NCI-H2171 (cell line): ENCODE measurements at regions not wholly inside any gene's neighbourhood (a gene's known extent, or its start where the extent isn't known, plus 50 kb on each side); places are given as distances from the start of the nearest gene placed in this dataset.
"Not testable (repeated sequence)": the region's sequence is repeated elsewhere in the genome, so short reads cannot be mapped to it uniquely, and the experiment has no call there.

ENCODE experiments used
- DNase-seq: peaks from one replicate; lab custom pipeline; 2025; lab: John Stamatoyannopoulos, UW

- no peak for DNase-seq
Observed at GRCh38 chr7:118938845-118939244, 714.3 kb downstream of the ANKRD7 start.

- no peak for DNase-seq
Observed at GRCh38 chr7:118944271-118944670, 719.8 kb downstream of the ANKRD7 start.

- DNase-seq: no peak
Observed at GRCh38 chr7:118945911-118946682, 721.6 kb downstream of the ANKRD7 start.

- DNase-seq: no peak
Observed at GRCh38 chr7:118948508-118948907, 724.0 kb downstream of the ANKRD7 start.

GRCh38 chr7:118949031-118949430 is 724.5 kb downstream of the ANKRD7 start:
- no peak for DNase-seq

- DNase-seq: not testable (repeated sequence)
Observed at GRCh38 chr7:118956285-118956684, 731.8 kb downstream of the ANKRD7 start.

GRCh38 chr7:118969370-118969769 is 744.9 kb downstream of the ANKRD7 start:
- no peak for DNase-seq

- no peak for DNase-seq
Observed at GRCh38 chr7:118971706-118972105, 747.2 kb downstream of the ANKRD7 start.

- no peak for DNase-seq
Observed at GRCh38 chr7:118974836-118975235, 750.3 kb downstream of the ANKRD7 start.

GRCh38 chr7:118995350-118995749 is 770.8 kb downstream of the ANKRD7 start:
- DNase-seq: no peak

GRCh38 chr7:119007236-119007635 is 782.7 kb downstream of the ANKRD7 start:
- DNase-seq: no peak

GRCh38 chr7:119010635-119011034 is 786.1 kb downstream of the ANKRD7 start:
- DNase-seq: no peak

- peak; percentile 26 for DNase-seq
Observed at GRCh38 chr7:119026391-119026790, 801.9 kb downstream of the ANKRD7 start.

GRCh38 chr7:119028736-119029135 is 804.2 kb downstream of the ANKRD7 start:
- no peak for DNase-seq

- DNase-seq: not testable (repeated sequence)
Observed at GRCh38 chr7:119032136-119032535, 807.6 kb downstream of the ANKRD7 start.

- DNase-seq: no peak
Observed at GRCh38 chr7:119033641-119034040, 809.1 kb downstream of the ANKRD7 start.

- DNase-seq: no peak
Observed at GRCh38 chr7:119037941-119038340, 813.4 kb downstream of the ANKRD7 start.

- DNase-seq: no peak
Observed at GRCh38 chr7:119046068-119046467, 821.6 kb downstream of the ANKRD7 start.

GRCh38 chr7:119065966-119066365 is 841.5 kb downstream of the ANKRD7 start:
- DNase-seq: no peak

GRCh38 chr7:119086026-119086425 is 861.5 kb downstream of the ANKRD7 start:
- DNase-seq: no peak

- DNase-seq: no peak
Observed at GRCh38 chr7:119090851-119091250, 866.3 kb downstream of the ANKRD7 start.

GRCh38 chr7:119096683-119097082 is 872.2 kb downstream of the ANKRD7 start:
- no peak for DNase-seq

GRCh38 chr7:119100611-119101258 is 876.2 kb downstream of the ANKRD7 start:
- DNase-seq: not testable (repeated sequence)

- DNase-seq: no peak
Observed at GRCh38 chr7:119102291-119102690, 877.8 kb downstream of the ANKRD7 start.
